Skeletal muscle tissue (tissue), 3 donors: ENCODE measurements at regions not wholly inside any gene's neighbourhood (a gene's known extent, or its start where the extent isn't known, plus 50 kb on each side); places are given as distances from the start of the nearest gene placed in this dataset.
"Not testable (repeated sequence)": the region's sequence is repeated elsewhere in the genome, so short reads cannot be mapped to it uniquely, and the experiment has no call there.

Experiments used
- H3K27ac ChIP-seq: one replicate; pipeline ENCODE4 v1.7.0; 2013; ENCODE audit warnings: mild to moderate bottlenecking, low read depth, low read length, inconsistent platforms
- H3K27me3 ChIP-seq, 3 donors: one replicate each; pipeline ENCODE4 v1.7.0; 2013; ENCODE audit warnings: low read length in 3 of 3; ENCODE audit not compliant: control insufficient read depth in 3 of 3, insufficient read depth in 3 of 3
- H3K36me3 ChIP-seq, 3 donors: one replicate each; pipeline ENCODE4 v1.7.0; 2013; ENCODE audit warnings: low read length in 3 of 3; ENCODE audit not compliant: control insufficient read depth in 3 of 3, insufficient read depth in 3 of 3
- H3K4me1 ChIP-seq, 3 donors: one replicate each; pipeline ENCODE4 v1.7.0; 2013; ENCODE audit warnings: low read length in 3 of 3, mild to moderate bottlenecking in 3 of 3; ENCODE audit not compliant: control insufficient read depth in 3 of 3, insufficient read depth in 3 of 3
- H3K4me3 ChIP-seq, 3 donors: one replicate each; pipeline ENCODE4 v1.7.0; 2013; ENCODE audit warnings: low read length in 3 of 3
- H3K9ac ChIP-seq, 3 donors: one replicate each; pipeline ENCODE4 v1.7.0; 2013; ENCODE audit warnings: low read length in 3 of 3, mild to moderate bottlenecking in 3 of 3, moderate library complexity in 2 of 3, low read depth in 1 of 3
- H3K9me3 ChIP-seq, 3 donors: one replicate each; pipeline ENCODE4 v1.7.0; 2013; ENCODE audit warnings: low read length in 3 of 3; ENCODE audit not compliant: control insufficient read depth in 3 of 3
- donor health status: Osteomylitis.

- Histone ChIP-seq H3K36me3 (no peaks in the 10 kb centered on the region), H3K9me3 (no peaks in the 10 kb centered on the region), H3K27me3 (no peaks in the 10 kb centered on the region), H3K4me3 (no peak overlapping the region), H3K4me1 (no peaks in the 10 kb centered on the region), H3K9ac (no peak overlapping the region), H3K27ac (no peak overlapping the region)
Measured at GRCh38 chr3:557972-558371, 361.4 kb downstream of the CHL1 start.

- H3K9ac ChIP-seq: no peak overlapping the region
Measured at GRCh38 chr3:567488-568185, 371.1 kb downstream of the CHL1 start.

GRCh38 chr3:579529-579928 lies 383.0 kb downstream of the CHL1 start:
- H3K4me3 ChIP-seq, H3K4me1 ChIP-seq, H3K27me3 ChIP-seq, H3K27ac ChIP-seq, H3K36me3 ChIP-seq, H3K9ac ChIP-seq, H3K9me3 ChIP-seq: not testable (repeated sequence)

More at GRCh38 chr3:567488-568185, 371.1 kb downstream of the CHL1 start:
- no peaks in the 10 kb centered on the region for H3K9me3 ChIP-seq
- no peaks in the 10 kb centered on the region for H3K27me3 ChIP-seq
- H3K36me3 ChIP-seq: no peaks in the 10 kb centered on the region
- no peaks in the 10 kb centered on the region for H3K4me1 ChIP-seq
- no peak overlapping the region for H3K27ac ChIP-seq
- H3K4me3 ChIP-seq: no peak overlapping the region

- not testable (repeated sequence) for H3K27me3 ChIP-seq, H3K9me3 ChIP-seq, H3K36me3 ChIP-seq, H3K9ac ChIP-seq, H3K27ac ChIP-seq, H3K4me3 ChIP-seq, H3K4me1 ChIP-seq
Measured at GRCh38 chr3:589066-589465, 392.5 kb downstream of the CHL1 start.

GRCh38 chr3:597304-597703 lies 400.7 kb downstream of the CHL1 start:
- H3K27ac ChIP-seq, H3K4me3 ChIP-seq, H3K36me3 ChIP-seq, H3K27me3 ChIP-seq, H3K9me3 ChIP-seq, H3K9ac ChIP-seq, H3K4me1 ChIP-seq: not testable (repeated sequence)

GRCh38 chr3:597746-598145 lies 401.2 kb downstream of the CHL1 start:
- not testable (repeated sequence) for H3K9me3 ChIP-seq, H3K36me3 ChIP-seq, H3K27me3 ChIP-seq, H3K9ac ChIP-seq, H3K4me1 ChIP-seq, H3K4me3 ChIP-seq, H3K27ac ChIP-seq

- not testable (repeated sequence) for H3K4me3 ChIP-seq, H3K9me3 ChIP-seq, H3K4me1 ChIP-seq, H3K9ac ChIP-seq, H3K36me3 ChIP-seq, H3K27ac ChIP-seq, H3K27me3 ChIP-seq
Measured at GRCh38 chr3:607480-607879, 410.9 kb downstream of the CHL1 start.

- Histone ChIP-seq H3K27me3 (no peaks in the 10 kb centered on the region), H3K9me3 (no peaks in the 10 kb centered on the region), H3K4me3 (no peak overlapping the region), H3K27ac (no peak overlapping the region), H3K4me1 (no peaks in the 10 kb centered on the region), H3K36me3 (no peaks in the 10 kb centered on the region), H3K9ac (no peak overlapping the region)
Measured at GRCh38 chr3:621714-622113, 425.2 kb downstream of the CHL1 start.

GRCh38 chr3:622314-622713 lies 425.8 kb downstream of the CHL1 start:
- Histone ChIP-seq H3K27me3 (no peaks in the 10 kb centered on the region), H3K9ac (no peak overlapping the region), H3K27ac (no peak overlapping the region), H3K4me1 (no peaks in the 10 kb centered on the region), H3K9me3 (no peaks in the 10 kb centered on the region), H3K4me3 (no peak overlapping the region), H3K36me3 (no peaks in the 10 kb centered on the region)

GRCh38 chr3:623914-624545 lies 427.5 kb downstream of the CHL1 start:
- no peaks in the 10 kb centered on the region for H3K27me3 ChIP-seq
- no peak overlapping the region for H3K9ac ChIP-seq
- no peak overlapping the region for H3K27ac ChIP-seq
- H3K4me3 ChIP-seq: no peak overlapping the region
- H3K36me3 ChIP-seq: no peaks in the 10 kb centered on the region
- no peaks in the 10 kb centered on the region for H3K4me1 ChIP-seq
- H3K9me3 ChIP-seq: peaks cover 0 to 2% (median 0%) of the 10 kb centered on the region in 3 donors
